ENCODE measurements at regions not wholly inside any gene's neighbourhood (a gene's known extent, or its start where the extent isn't known, plus 50 kb on each side); places are given as distances from the start of the nearest gene placed in this dataset.

- no peaks in the 10 kb centered on the region for H3K4me1 ChIP-seq
- DNase-seq (no peak), ATAC-seq (no peak)
- no peaks in the 10 kb centered on the region for H3K9me3 ChIP-seq
- intact Hi-C loops (cut with DNase I) = no loop called here
- no peak overlapping the region for H3K4me3 ChIP-seq
- no peak for TF ChIP-seq CTCF (IDR thresholded peaks at IDR 0.05)
- H3K27ac ChIP-seq = no peak overlapping the region
- H3K27me3 ChIP-seq = no peaks in the 10 kb centered on the region
- no peaks in the 10 kb centered on the region for H3K36me3 ChIP-seq
- WGBS, 2 donors = 77 to 80% methylated on average over 11 of the region's 11 CpGs
Measured at GRCh38 chr7:153100691-153101237, 341.2 kb downstream of the ACTR3B start.

GRCh38 chr7:153103202-153103601 lies 343.6 kb downstream of the ACTR3B start:
- Histone ChIP-seq H3K4me3 (no peak overlapping the region), H3K36me3 (no peaks in the 10 kb centered on the region), H3K27me3 (no peaks in the 10 kb centered on the region), H3K9me3 (peaks cover 0 to 8% (median 0%) of the 10 kb centered on the region in 11 donors), H3K27ac (no peak overlapping the region), H3K4me1 (no peaks in the 10 kb centered on the region)
- intact Hi-C loops (cut with DNase I) = no loop called here
- TF ChIP-seq CTCF (IDR thresholded peaks at IDR 0.05) = no peak
- DNase-seq = no peak
- no peak for ATAC-seq
- WGBS, 2 donors = 77 to 85% methylated on average over 6 of the region's 6 CpGs

GRCh38 chr7:153107826-153108225 lies 348.3 kb downstream of the ACTR3B start:
- TF ChIP-seq CTCF (IDR thresholded peaks at IDR 0.05) = no peak
- H3K9me3 ChIP-seq = peaks cover 0 to 13% (median 0%) of the 10 kb centered on the region in 11 donors
- ATAC-seq (no peak), DNase-seq (no peak)
- peaks cover 0 to 5% (median 0%) of the 10 kb centered on the region in 7 donors for H3K27me3 ChIP-seq
- 66 to 76% methylated on average over 5 of the region's 5 CpGs for WGBS, 2 donors
- H3K4me1 ChIP-seq = no peaks in the 10 kb centered on the region
- intact Hi-C loops (cut with DNase I) = no loop called here
- H3K27ac ChIP-seq = no peak overlapping the region
- H3K36me3 ChIP-seq = no peaks in the 10 kb centered on the region
- H3K4me3 ChIP-seq = no peak overlapping the region

- Histone ChIP-seq H3K27ac (no peak overlapping the region), H3K27me3 (peaks cover 0 to 5% (median 0%) of the 10 kb centered on the region in 7 donors), H3K36me3 (no peaks in the 10 kb centered on the region), H3K4me1 (no peaks in the 10 kb centered on the region), H3K4me3 (no peak overlapping the region), H3K9me3 (peaks cover 0 to 19% (median 0%) of the 10 kb centered on the region in 11 donors)
- intact Hi-C loops (cut with DNase I) = no loop called here
- ATAC-seq (no peak), DNase-seq (no peak)
- TF ChIP-seq CTCF (IDR thresholded peaks at IDR 0.05) = no peak
- 88 to 89% methylated on average over 8 of the region's 8 CpGs for WGBS, 2 donors
Measured at GRCh38 chr7:153109566-153109965, 350.0 kb downstream of the ACTR3B start.

Data from heart right ventricle (tissue), 16 donors.